Choroid plexus epithelial cell (primary cell): ENCODE measurements at regions not wholly inside any gene's neighbourhood (a gene's known extent, or its start where the extent isn't known, plus 50 kb on each side); places are given as distances from the start of the nearest gene placed in this dataset.

ENCODE experiments used
- DNase-seq: peaks from one replicate; pipeline ENCODE4 v3.0.0-alpha.2; 2010; ENCODE audit warnings: low read depth
- H3K4me3 ChIP-seq: 2 replicates; pipeline ENCODE4 v1.5.1; 2011; ENCODE audit warnings: low read depth, mild to moderate bottlenecking, control low read depth, low read length, moderate library complexity
- CTCF ChIP-seq: conservative IDR thresholded peaks from 2 replicates; pipeline ENCODE4 v1.5.1; 2011; ENCODE audit warnings: low read depth, mild to moderate bottlenecking, control low read depth, inconsistent platforms, low read length, moderate library complexity

GRCh38 chr12:93205361-93205760 lies 172.4 kb upstream of the NUDT4 start:
- no peak overlapping the region for H3K4me3 ChIP-seq
- TF ChIP-seq CTCF, result no peak
- no peak for DNase-seq

GRCh38 chr12:93208011-93208410 lies 169.7 kb upstream of the NUDT4 start:
- DNase-seq, result no peak

DNA sequence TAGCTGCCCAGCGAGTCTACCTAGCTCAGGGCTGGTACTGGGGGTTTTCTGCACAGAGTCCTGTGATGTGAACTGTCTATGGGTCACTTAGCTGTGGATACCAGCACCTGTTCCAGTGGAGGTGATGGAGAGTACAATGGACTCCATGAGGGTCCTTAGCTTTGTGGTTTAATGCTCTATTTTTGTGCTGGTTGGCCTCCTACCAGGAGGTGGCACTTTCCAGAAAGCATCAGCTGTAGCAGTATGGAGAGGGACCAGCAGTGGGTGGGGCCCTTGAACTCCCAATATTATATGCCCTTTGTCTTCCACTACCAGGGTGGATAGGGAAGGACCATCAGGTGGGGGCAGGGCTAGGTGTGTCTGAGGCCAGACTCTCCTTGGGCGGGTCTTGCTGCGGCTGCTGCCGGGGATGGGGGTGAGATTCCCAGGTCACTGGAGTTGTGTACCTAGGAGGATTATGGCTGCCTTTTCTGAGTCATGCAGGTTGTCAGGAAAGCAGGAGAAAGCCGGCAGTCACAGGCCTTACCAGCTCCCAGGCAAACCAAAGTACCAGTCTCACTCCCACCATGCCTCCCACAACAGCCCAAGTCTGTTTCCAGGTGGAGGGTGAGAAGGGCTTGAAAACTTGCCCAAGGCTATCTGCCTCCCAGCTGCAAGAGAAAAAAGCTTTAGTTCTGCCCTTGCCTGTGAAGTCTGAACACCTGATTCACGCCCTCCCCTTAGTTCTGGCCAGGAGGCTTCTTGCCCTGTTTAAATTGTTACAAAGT lies 163.0 kb upstream of the NUDT4 start:
- H3K4me3 ChIP-seq, result no peak overlapping the region
- TF ChIP-seq CTCF, result no peak
- no peak for DNase-seq

More at GRCh38 chr12:93208011-93208410, 169.7 kb upstream of the NUDT4 start:
- no peak for TF ChIP-seq CTCF
- H3K4me3 ChIP-seq, result no peak overlapping the region

DNA sequence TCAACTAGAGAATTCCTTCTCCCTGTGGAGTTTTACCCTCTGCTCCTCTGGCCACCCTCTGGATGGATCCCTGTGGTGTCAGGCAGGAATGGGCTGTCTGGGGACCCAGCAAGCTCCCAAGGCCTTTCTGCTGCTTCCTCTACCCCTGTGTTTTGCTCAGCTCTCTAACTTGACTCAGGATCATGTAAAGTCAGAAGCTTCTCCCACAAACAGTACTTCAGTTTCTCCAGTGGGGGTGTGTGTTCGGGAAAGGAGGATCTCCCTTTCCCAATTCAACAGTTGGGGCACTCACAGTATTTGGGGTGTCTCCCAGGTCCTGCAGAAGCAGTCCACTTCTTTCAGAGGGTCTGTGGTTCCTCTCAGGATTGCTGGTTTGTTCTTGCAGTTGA lies 162.4 kb upstream of the NUDT4 start:
- no peak for DNase-seq
- no peak overlapping the region for H3K4me3 ChIP-seq

GRCh38 chr12:93219947-93220346 lies 157.8 kb upstream of the NUDT4 start:
- no peak for TF ChIP-seq CTCF
- no peak for DNase-seq
- no peak overlapping the region for H3K4me3 ChIP-seq

More for the DNA sequence above, 162.4 kb upstream of the NUDT4 start:
- TF ChIP-seq CTCF, result no peak

DNA sequence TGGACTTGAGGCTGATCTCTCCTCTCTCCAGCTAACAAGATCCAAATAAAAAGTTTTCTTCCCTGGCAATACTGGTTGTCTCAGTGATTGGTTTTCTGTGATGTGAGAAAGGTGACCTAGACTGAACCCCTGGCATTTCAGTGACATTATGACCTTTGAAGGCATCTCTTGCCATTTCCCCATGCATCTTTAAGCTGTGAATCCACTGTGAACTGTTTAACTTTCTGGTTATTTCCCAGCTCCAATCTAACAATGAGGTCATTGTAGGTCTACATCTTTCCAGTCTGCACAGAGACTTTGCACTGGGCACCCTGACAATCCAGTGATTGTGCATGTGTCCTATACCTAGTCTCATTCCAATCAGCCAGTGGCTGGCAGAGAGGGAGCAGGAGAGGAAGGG lies 155.9 kb upstream of the NUDT4 start:
- no peak overlapping the region for H3K4me3 ChIP-seq
- no peak for DNase-seq
- TF ChIP-seq CTCF, result no peak
